ENCODE measurements at regions not wholly inside any gene's neighbourhood (a gene's known extent, or its start where the extent isn't known, plus 50 kb on each side); places are given as distances from the start of the nearest gene placed in this dataset.

GRCh38 chr4:13881892-13882291 lies 254.4 kb upstream of the BOD1L1 start:
- H3K27ac ChIP-seq (ENCODE audit: low read depth, low read length), result no peak overlapping the region
- POLR2A ChIA-PET, result no interaction called here
- no peak overlapping the region for H3K4me3 ChIP-seq (ENCODE audit: low read depth, low read length)
- H3K27me3 ChIP-seq (ENCODE audit: control insufficient read depth, insufficient read depth, low read length), result no peaks in the 10 kb centered on the region
- DNase-seq (ENCODE audit: low read depth, low spot score), result no peak
- no peak for TF ChIP-seq CTCF (IDR thresholded peaks at IDR 0.05; ENCODE audit: low read depth, low read length)
- H3K9me3 ChIP-seq (ENCODE audit: control insufficient read depth, insufficient read depth, low read length), result no peaks in the 10 kb centered on the region
- CTCF ChIA-PET, result no interaction called here

DNA sequence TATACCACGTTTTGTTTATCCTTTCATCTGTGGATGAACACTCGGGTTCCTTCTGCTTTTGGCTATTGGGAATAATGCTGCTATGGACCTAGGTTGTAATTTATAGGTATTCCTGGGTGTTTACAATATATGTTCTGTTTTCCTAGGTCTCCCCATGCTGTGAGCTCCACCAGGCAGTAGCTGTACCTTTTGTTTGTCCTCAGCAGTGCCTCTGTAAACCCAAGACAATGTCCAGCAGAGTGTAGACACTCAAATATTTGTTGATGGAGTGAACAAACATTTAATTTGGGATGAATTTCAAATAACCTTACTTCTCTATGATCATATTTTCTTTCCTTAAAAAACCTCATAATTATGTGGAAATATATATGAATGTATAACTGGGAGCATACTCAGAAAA lies 259.5 kb upstream of the BOD1L1 start:
- Histone ChIP-seq H3K4me3 (ENCODE audit: low read depth, low read length) (no peak overlapping the region), H3K27me3 (ENCODE audit: control insufficient read depth, insufficient read depth, low read length) (no peaks in the 10 kb centered on the region), H3K9me3 (ENCODE audit: control insufficient read depth, insufficient read depth, low read length) (no peaks in the 10 kb centered on the region), H3K27ac (ENCODE audit: low read depth, low read length) (no peak overlapping the region)
- CTCF ChIA-PET, result no interaction called here
- POLR2A ChIA-PET, result no interaction called here
- TF ChIP-seq CTCF (IDR thresholded peaks at IDR 0.05; ENCODE audit: low read depth, low read length), result no peak
- DNase-seq (ENCODE audit: low read depth, low spot score), result no peak

- ChIA-PET CTCF (no interaction called here), POLR2A (no interaction called here)
- Histone ChIP-seq H3K27me3 (ENCODE audit: control insufficient read depth, insufficient read depth, low read length) (no peaks in the 10 kb centered on the region), H3K9me3 (ENCODE audit: control insufficient read depth, insufficient read depth, low read length) (no peaks in the 10 kb centered on the region), H3K4me3 (ENCODE audit: low read depth, low read length) (no peak overlapping the region), H3K27ac (ENCODE audit: low read depth, low read length) (no peak overlapping the region)
- no peak for TF ChIP-seq CTCF (IDR thresholded peaks at IDR 0.05; ENCODE audit: low read depth, low read length)
- peak; percentile 73 for DNase-seq (ENCODE audit: low read depth, low spot score)
Observed at GRCh38 chr4:13888112-13888511, 260.6 kb upstream of the BOD1L1 start.

DNA sequence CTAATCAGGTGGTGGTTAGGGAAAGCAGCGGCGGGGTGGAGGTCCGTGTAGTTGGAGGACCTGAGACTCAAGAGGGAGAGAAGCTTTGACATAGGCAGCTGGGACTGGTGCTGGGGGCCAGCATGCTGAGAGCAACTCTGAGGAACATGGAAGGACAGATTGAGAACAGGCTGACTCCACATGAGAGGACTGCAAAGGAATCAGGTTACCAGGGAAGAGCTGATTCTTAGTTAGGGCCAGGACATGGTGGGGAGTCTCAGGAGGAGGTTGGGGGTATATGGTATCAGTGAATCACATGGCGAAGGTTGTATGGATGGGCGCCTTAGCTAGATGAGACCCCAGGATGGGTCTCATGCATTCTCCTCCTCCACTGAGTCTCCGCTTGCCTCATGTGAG lies 264.0 kb upstream of the BOD1L1 start:
- Histone ChIP-seq H3K27ac (ENCODE audit: low read depth, low read length) (peak overlapping the region; percentile 94), H3K27me3 (ENCODE audit: control insufficient read depth, insufficient read depth, low read length) (no peaks in the 10 kb centered on the region), H3K4me3 (ENCODE audit: low read depth, low read length) (no peak overlapping the region), H3K9me3 (ENCODE audit: control insufficient read depth, insufficient read depth, low read length) (no peaks in the 10 kb centered on the region)
- no peak for TF ChIP-seq CTCF (IDR thresholded peaks at IDR 0.05; ENCODE audit: low read depth, low read length)
- no peak for DNase-seq (ENCODE audit: low read depth, low spot score)
- ChIA-PET CTCF (no interaction called here), POLR2A (no interaction called here)

DNA sequence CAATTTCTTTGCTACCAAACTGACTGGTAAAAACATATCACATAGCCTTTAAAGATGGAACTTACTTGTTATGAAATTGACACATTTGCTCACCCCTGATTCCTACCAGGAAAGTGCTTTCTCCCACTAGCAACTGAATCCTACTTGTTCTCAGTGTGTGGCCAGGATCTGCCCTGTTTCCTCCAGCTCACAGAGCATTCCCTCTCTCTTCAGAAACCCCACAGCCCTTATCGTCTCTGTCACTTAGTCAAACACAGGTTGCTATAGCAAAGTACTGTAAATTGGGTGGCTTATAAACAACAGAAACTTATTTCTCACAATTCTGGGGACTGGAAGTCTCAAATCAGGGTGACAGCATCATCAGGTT lies 265.2 kb upstream of the BOD1L1 start:
- CTCF ChIA-PET, result no interaction called here
- Histone ChIP-seq H3K27ac (ENCODE audit: low read depth, low read length) (peak overlapping the region; percentile 94), H3K4me3 (ENCODE audit: low read depth, low read length) (peak overlapping the region; percentile 17; the same call in 1 of the 2 replicates), H3K27me3 (ENCODE audit: control insufficient read depth, insufficient read depth, low read length) (no peaks in the 10 kb centered on the region), H3K9me3 (ENCODE audit: control insufficient read depth, insufficient read depth, low read length) (no peaks in the 10 kb centered on the region)
- POLR2A ChIA-PET, result interaction anchor here (0.6 kb wide), 1 partner anchor 236 kb away, joined by 3 read pairs; no protein-coding TSS in a partner anchor
- DNase-seq (ENCODE audit: low read depth, low spot score), result no peak
- TF ChIP-seq CTCF (IDR thresholded peaks at IDR 0.05; ENCODE audit: low read depth, low read length), result no peak
